Activated T-helper 1 cell treated with anti-CD3 and anti-CD28 coated beads, Interleukin-12 subunit alpha, Interleukin-12 subunit beta, Interleukin-2, Interleukin-4 antibody, amounts not matched to agents 30 ng/mL and 10 ng/mL and 1 ng/mL, durations not matched to agents 14 hours and 24 hours and 36 hours (primary cell): ENCODE measurements at regions not wholly inside any gene's neighbourhood (a gene's known extent, or its start where the extent isn't known, plus 50 kb on each side); places are given as distances from the start of the nearest gene placed in this dataset.

Experiments
- DNase-seq: peaks from one replicate; pipeline ENCODE4 v3.0.0; 2021; ENCODE audit warnings: low spot score
- H3K27ac Mint-ChIP-seq: one replicate; pipeline ENCODE4 v1.8.0; 2021; ENCODE audit warnings: mild to moderate bottlenecking, mixed read lengths
- H3K27me3 Mint-ChIP-seq: one replicate; pipeline ENCODE4 v1.8.0; 2022; ENCODE audit warnings: mild to moderate bottlenecking, moderate library complexity, mixed read lengths; ENCODE audit not compliant: insufficient read depth
- H3K36me3 Mint-ChIP-seq: one replicate; pipeline ENCODE4 v1.8.0; 2021; ENCODE audit warnings: low read depth, mixed read lengths
- H3K4me1 Mint-ChIP-seq: one replicate; pipeline ENCODE4 v1.8.0; 2021; ENCODE audit warnings: low read depth, mixed read lengths
- H3K4me3 Mint-ChIP-seq: one replicate; pipeline ENCODE4 v1.8.0; 2021; ENCODE audit warnings: mild to moderate bottlenecking, moderate library complexity, mixed read lengths
- H3K9me3 Mint-ChIP-seq: one replicate; pipeline ENCODE4 v1.8.0; 2021; ENCODE audit warnings: mixed read lengths
- intact Hi-C: fragments of 100-400 bp; cut with micrococcal nuclease; formaldehyde crosslinking; loops from one replicate; pipeline ENCODE4 v1.15.1; 2024

GRCh38 chr15:62616746-62617145 lies 425.8 kb upstream of the TPM1 start:
- intact Hi-C loops: no loop called here
- no peak for DNase-seq
- Mint-ChIP-seq H3K4me3 (no peak overlapping the region), H3K9me3 (no peaks in the 10 kb centered on the region), H3K27ac (no peak overlapping the region), H3K36me3 (no peaks in the 10 kb centered on the region), H3K4me1 (no peaks in the 10 kb centered on the region), H3K27me3 (peaks cover 14% of the 10 kb centered on the region)

GRCh38 chr15:62617741-62618140 lies 424.8 kb upstream of the TPM1 start:
- Mint-ChIP-seq H3K4me1 (no peaks in the 10 kb centered on the region), H3K36me3 (no peaks in the 10 kb centered on the region), H3K4me3 (no peak overlapping the region), H3K27ac (no peak overlapping the region), H3K9me3 (no peaks in the 10 kb centered on the region), H3K27me3 (peaks cover 12% of the 10 kb centered on the region)
- no peak for DNase-seq
- intact Hi-C loops: no loop called here

DNA sequence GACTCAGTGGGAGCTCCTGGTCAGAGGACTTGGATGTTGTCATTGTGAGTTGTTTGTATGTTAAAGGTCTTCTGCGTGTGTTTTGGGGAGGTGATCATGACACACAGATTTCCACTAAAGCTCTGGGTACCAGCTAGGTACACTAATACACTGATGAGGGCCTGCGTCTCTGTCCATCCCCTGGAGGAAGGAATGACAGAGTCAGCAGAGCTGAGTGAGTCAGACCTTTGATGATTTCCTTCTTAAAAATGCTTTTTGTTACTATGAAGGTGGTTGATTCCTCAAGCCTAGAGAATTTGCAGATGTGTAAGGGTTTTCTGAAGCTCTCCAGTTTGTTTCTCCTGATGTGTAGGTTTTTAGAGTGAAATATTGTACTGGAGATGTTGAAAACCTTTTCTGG lies 424.1 kb upstream of the TPM1 start:
- peaks cover 12% of the 10 kb centered on the region for H3K27me3 Mint-ChIP-seq
- H3K4me1 Mint-ChIP-seq: no peaks in the 10 kb centered on the region
- no peak for DNase-seq
- H3K36me3 Mint-ChIP-seq: no peaks in the 10 kb centered on the region
- no peak overlapping the region for H3K4me3 Mint-ChIP-seq
- no peak overlapping the region for H3K27ac Mint-ChIP-seq
- no peaks in the 10 kb centered on the region for H3K9me3 Mint-ChIP-seq
- intact Hi-C loops: no loop called here

- Mint-ChIP-seq H3K4me3 (no peak overlapping the region), H3K27me3 (peaks cover 12% of the 10 kb centered on the region), H3K4me1 (no peaks in the 10 kb centered on the region), H3K36me3 (no peaks in the 10 kb centered on the region), H3K9me3 (no peaks in the 10 kb centered on the region), H3K27ac (no peak overlapping the region)
- intact Hi-C loops: no loop called here
- no peak for DNase-seq
Measured at GRCh38 chr15:62618846-62619504, 423.6 kb upstream of the TPM1 start.

DNA sequence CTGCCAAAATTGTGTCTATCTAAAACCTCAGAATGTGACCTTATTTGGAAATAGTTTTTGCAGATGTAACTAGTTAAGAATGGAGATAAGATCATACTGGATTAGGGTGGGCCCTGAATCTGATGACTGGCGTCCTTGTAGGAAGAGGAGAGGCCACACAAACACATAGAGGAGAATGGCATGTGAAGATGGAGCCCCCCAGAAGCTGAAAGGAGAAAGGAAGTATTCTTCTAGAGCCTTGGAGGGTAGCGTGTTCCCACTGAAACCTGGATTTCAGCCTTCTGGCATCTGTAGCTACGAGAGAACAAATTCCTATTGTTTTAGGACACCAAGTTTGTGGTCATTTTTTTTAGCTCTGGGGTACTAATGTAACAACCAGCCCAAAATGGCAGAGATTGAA lies 423.0 kb upstream of the TPM1 start:
- no peak overlapping the region for H3K27ac Mint-ChIP-seq
- peaks cover 12% of the 10 kb centered on the region for H3K27me3 Mint-ChIP-seq
- DNase-seq: no peak
- H3K36me3 Mint-ChIP-seq: no peaks in the 10 kb centered on the region
- H3K4me1 Mint-ChIP-seq: no peaks in the 10 kb centered on the region
- H3K9me3 Mint-ChIP-seq: no peaks in the 10 kb centered on the region
- intact Hi-C loops: no loop called here
- no peak overlapping the region for H3K4me3 Mint-ChIP-seq

- H3K4me3 Mint-ChIP-seq: no peak overlapping the region
- H3K27me3 Mint-ChIP-seq: peaks cover 10% of the 10 kb centered on the region
- no peaks in the 10 kb centered on the region for H3K9me3 Mint-ChIP-seq
- no peaks in the 10 kb centered on the region for H3K4me1 Mint-ChIP-seq
- intact Hi-C loops: no loop called here
- no peak overlapping the region for H3K27ac Mint-ChIP-seq
- DNase-seq: no peak
- no peaks in the 10 kb centered on the region for H3K36me3 Mint-ChIP-seq
Measured at GRCh38 chr15:62622775-62623174, 419.8 kb upstream of the TPM1 start.

DNA sequence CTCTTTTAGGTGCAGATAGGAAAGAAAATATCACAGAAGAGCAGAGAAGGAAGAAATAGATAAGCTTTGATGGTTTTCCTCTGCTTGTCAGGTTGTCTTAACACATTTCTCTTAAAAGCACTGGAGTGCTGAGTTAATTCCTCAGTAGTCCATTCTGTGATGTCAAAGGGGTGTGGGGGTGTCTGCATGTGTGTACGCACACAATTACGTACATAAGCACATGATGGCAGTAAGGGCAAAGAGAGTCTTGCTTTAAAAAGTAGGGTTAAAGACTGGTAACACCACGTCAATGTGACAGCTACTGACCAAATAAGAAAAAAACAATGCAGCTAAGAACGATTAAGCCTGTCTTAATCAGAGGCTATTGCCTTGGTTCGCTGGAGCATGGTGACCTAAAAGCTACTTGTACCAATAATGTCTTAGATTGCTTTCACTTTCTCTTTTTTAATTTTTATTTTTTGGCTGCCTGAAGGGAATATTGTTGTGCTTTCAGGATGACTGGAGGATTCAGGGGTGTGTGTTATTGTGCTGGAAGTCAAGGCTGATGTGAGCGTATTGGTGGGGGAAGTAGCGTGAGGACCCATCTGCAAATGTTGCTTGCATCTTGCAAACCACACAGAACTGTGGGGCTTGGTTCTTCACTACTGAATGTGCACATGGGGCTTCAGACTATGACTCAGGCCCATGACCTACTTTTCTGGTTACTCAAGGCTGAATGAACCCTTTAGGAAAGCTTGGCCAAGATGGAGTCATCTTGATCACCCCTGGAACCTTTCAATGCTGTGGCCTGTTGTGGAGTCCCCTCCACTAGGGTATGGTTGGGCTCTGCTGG lies 417.8 kb upstream of the TPM1 start:
- no peaks in the 10 kb centered on the region for H3K4me1 Mint-ChIP-seq

GRCh38 chr15:62625429-62626033 lies 417.0 kb upstream of the TPM1 start:
- Mint-ChIP-seq H3K36me3 (no peaks in the 10 kb centered on the region), H3K4me1 (no peaks in the 10 kb centered on the region), H3K27me3 (peaks cover 9% of the 10 kb centered on the region), H3K9me3 (no peaks in the 10 kb centered on the region), H3K27ac (no peak overlapping the region), H3K4me3 (no peak overlapping the region)
- DNase-seq: no peak
- intact Hi-C loops: no loop called here

More for the DNA sequence above, 417.8 kb upstream of the TPM1 start:
- DNase-seq: no peak
- Mint-ChIP-seq H3K27me3 (peaks cover 7% of the 10 kb centered on the region), H3K27ac (no peak overlapping the region), H3K9me3 (no peaks in the 10 kb centered on the region), H3K4me3 (no peak overlapping the region), H3K36me3 (no peaks in the 10 kb centered on the region)
- intact Hi-C loops: no loop called here

DNA sequence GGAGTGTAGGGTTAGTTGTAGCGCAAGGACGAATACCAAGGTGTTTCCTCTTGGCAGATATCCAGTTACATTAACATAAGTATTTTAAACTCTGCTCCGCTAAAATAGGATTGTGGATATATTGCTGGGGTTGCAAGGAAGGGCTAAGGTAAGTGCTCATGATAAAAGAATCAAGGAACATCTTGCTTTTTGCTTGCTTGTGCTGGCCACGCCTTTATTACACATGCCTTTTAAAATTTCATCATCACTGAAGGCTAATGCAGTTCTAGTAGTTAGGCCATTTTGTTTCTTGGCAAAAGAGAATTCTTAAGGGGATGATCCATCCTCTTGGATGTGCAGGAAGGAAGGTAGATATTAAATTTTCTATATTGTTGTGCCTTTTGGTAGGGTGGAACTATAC lies 415.6 kb upstream of the TPM1 start:
- intact Hi-C loops: no loop called here
- H3K4me1 Mint-ChIP-seq: no peaks in the 10 kb centered on the region

DNA sequence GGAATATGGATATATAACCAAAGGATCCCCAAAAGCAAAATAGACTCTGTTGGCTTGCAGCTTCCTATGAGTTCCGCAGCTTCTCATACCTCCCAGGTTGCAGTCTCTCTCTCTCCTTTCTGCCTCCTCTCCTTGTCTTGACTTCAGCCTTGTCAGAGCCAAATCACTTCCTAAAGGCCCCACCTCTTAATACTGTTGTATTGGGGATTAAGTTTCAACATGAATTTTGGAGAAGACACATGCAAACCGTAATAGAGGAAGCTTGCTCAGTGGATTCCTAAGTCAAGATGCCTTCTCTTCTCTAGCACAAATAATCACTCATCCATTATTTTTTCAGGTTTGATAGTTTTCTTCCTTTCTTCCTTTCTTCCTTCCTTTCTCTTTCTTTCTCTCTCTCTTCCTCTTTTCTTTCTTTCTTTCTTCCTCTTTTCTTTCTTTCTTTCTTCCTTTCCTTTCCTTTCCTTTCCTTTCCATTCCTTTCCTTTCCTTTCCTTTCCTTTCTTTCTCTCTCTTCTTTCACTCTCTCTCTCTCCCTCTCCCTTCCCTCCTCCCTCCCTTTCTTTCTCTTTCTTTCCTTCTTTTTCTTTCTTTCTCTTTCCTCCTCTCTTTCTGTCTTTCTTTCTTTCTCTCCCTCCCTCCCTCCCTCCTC lies 411.3 kb upstream of the TPM1 start:
- H3K9me3 Mint-ChIP-seq: no peaks in the 10 kb centered on the region
- H3K36me3 Mint-ChIP-seq: no peaks in the 10 kb centered on the region
- H3K27ac Mint-ChIP-seq: no peak overlapping the region
- no peaks in the 10 kb centered on the region for H3K4me1 Mint-ChIP-seq
- intact Hi-C loops: no loop called here
- peaks cover 14% of the 10 kb centered on the region for H3K27me3 Mint-ChIP-seq
- no peak overlapping the region for H3K4me3 Mint-ChIP-seq
- DNase-seq: no peak

More for the DNA sequence above, 415.6 kb upstream of the TPM1 start:
- H3K4me3 Mint-ChIP-seq: no peak overlapping the region
- H3K27ac Mint-ChIP-seq: no peak overlapping the region
- H3K9me3 Mint-ChIP-seq: no peaks in the 10 kb centered on the region
- no peak for DNase-seq
- H3K27me3 Mint-ChIP-seq: peaks cover 9% of the 10 kb centered on the region
- H3K36me3 Mint-ChIP-seq: no peaks in the 10 kb centered on the region

GRCh38 chr15:62636823-62637573 lies 405.5 kb upstream of the TPM1 start:
- Mint-ChIP-seq H3K4me3 (no peak overlapping the region), H3K27me3 (peaks cover 20% of the 10 kb centered on the region), H3K36me3 (no peaks in the 10 kb centered on the region), H3K4me1 (no peaks in the 10 kb centered on the region), H3K27ac (no peak overlapping the region), H3K9me3 (no peaks in the 10 kb centered on the region)
- intact Hi-C loops: no loop called here
- no peak for DNase-seq

- intact Hi-C loops: no loop called here
- Mint-ChIP-seq H3K4me1 (no peaks in the 10 kb centered on the region), H3K27me3 (peaks cover 20% of the 10 kb centered on the region), H3K36me3 (no peaks in the 10 kb centered on the region), H3K9me3 (no peaks in the 10 kb centered on the region), H3K4me3 (no peak overlapping the region), H3K27ac (no peak overlapping the region)
- no peak for DNase-seq
Measured at GRCh38 chr15:62637574-62637897, 405.0 kb upstream of the TPM1 start.
